ENCODE measurements at regions not wholly inside any gene's neighbourhood (a gene's known extent, or its start where the extent isn't known, plus 50 kb on each side); places are given as distances from the start of the nearest gene placed in this dataset.

DNA sequence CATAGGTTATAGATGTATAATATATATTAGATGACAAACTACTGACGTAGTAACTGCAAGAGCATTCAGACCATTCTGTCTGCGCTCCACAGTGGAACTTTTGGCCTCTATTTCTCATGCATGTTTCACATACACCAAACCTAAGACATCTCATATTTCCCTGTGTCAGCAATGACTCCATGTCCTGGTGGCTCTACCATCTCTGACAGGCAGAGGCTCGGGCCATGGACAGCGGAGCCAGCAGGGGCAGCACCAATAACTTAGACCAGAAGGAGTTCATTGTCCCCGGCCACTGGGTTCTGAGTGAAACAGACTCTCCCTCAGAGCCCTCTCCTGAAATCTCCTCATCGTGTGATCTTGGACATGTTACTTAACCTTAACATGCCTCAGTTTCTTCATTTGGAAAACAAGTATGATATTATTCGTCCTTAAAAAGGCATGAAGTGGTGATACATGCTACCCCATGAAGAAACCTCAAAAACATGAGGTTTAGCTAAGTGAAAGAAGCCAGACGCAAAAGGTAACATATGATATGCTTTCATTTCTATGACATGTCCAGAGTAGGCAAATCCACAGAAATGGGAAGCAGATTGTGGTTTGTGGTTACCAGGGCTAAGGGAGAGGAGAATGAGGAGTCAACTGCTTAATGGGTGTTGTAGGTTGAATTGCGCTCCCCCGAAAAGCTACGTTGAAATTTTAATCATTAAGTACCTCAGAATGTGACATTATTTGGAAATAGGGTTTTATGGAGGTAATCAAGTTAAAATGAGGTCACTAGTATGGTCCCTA, 564.0 kb upstream of the JARID2 start:
- Histone ChIP-seq H3K4me1 (ENCODE audit: control insufficient read depth in 1 of 2, insufficient read depth in 2 of 2, low read length in 2 of 2) (peaks cover 0 to 7% of the 10 kb centered on the region in 2 experiments; a peak in 1 of 4 replicates), H3K36me3 (ENCODE audit: control insufficient read depth in 1 of 2, insufficient read depth in 2 of 2, low read length in 2 of 2) (no peaks in the 10 kb centered on the region), H3K4me2 (ENCODE audit: low read length) (no peak overlapping the region), H3K4me3 (replicated peaks in 1 of 2; ENCODE audit: low read depth in 1 of 2, low read length in 2 of 2) (no peak overlapping the region), H3K9ac (ENCODE audit: low read length) (no peak overlapping the region), H4K20me1 (ENCODE audit: insufficient read depth) (no peaks in the 10 kb centered on the region), H3K27me3 (ENCODE audit: insufficient read depth, low read length) (no peaks in the 10 kb centered on the region), H3K27ac (ENCODE audit: low read depth, low read length) (no peak overlapping the region), H2AFZ (ENCODE audit: low read depth, low read length, poor library complexity, severe bottlenecking) (no peak overlapping the region), H3K9me3 (ENCODE audit: control insufficient read depth in 1 of 2, insufficient read depth in 1 of 2, low read depth in 1 of 2, low read length in 2 of 2) (no peaks in the 10 kb centered on the region), H3K79me2 (ENCODE audit: insufficient read depth, low read length) (no peaks in the 10 kb centered on the region), H3K9me2 (ENCODE audit: insufficient read depth) (no peaks in the 10 kb centered on the region)
- BruUV-seq (replicated peaks): no TSS peak
- CTCF ChIA-PET: no interaction called here
- TF ChIP-seq SP1 (IDR thresholded peaks at IDR 0.05; ENCODE audit: low read depth) (no peak), SRF (IDR thresholded peaks at IDR 0.05; ENCODE audit: low read depth) (no peak), JUND (IDR thresholded peaks at IDR 0.05) (no peak), ZNF274 (IDR thresholded peaks at IDR 0.05; ENCODE audit: low read depth, low read length) (no peak), YY1 (IDR thresholded peaks at IDR 0.05; ENCODE audit: extremely low read depth, insufficient replicate concordance, low read depth, low read length) (no peak), CEBPB (IDR thresholded peaks at IDR 0.05; ENCODE audit: low read depth) (no peak), EZH2 (IDR thresholded peaks at IDR 0.05) (no peak), ELF1 (IDR thresholded peaks at IDR 0.05; ENCODE audit: borderline replicate concordance, low read depth) (no peak), EZH2phosphoT487 (IDR thresholded peaks at IDR 0.05; ENCODE audit: borderline replicate concordance) (no peak)
- TF ChIP-seq, protein P1, sequence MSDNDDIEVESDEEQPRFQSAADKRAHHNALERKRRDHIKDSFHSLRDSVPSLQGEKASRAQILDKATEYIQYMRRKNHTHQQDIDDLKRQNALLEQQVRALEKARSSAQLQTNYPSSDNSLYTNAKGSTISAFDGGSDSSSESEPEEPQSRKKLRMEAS (IDR thresholded peaks at IDR 0.05): no peak
- DNase-seq (ENCODE audit: low read depth, low spot score) (no peak), ATAC-seq (no peak)
- RAD21 ChIA-PET (ENCODE audit: low non-redundant PET in 1 of 2, low total read pairs in 2 of 2, uncharacterized antibody in 2 of 2, unreplicated experiment in 2 of 2): no interaction called here
- POLR2A ChIA-PET: no interaction called here
- intact Hi-C loops (cut with micrococcal nuclease): no loop called here

DNA sequence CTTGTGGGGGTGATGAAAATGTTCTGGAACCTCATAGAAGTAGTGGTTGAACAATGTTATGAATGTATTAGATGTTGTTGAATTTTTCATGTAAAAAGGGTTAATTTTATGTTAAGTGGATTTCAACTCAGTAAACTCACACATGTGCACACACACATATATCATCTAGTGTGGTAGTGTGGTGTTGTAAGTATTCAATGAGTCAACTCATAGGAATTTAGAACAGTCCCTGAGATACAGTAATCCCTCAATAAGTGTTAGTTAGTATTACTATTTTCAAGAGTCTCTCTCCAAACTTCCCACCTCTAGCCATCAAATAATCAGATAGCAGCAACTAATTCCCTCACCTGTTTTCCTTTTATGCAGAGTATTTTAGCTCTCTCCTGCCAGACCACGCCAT, 563.1 kb upstream of the JARID2 start:
- no peaks in the 10 kb centered on the region for H3K27me3 ChIP-seq (ENCODE audit: insufficient read depth, low read length)
- H2AFZ ChIP-seq (ENCODE audit: low read depth, low read length, poor library complexity, severe bottlenecking): peak overlapping the region; percentile 10
- ChIA-PET POLR2A (no interaction called here), RAD21 (ENCODE audit: low non-redundant PET in 1 of 2, low total read pairs in 2 of 2, uncharacterized antibody in 2 of 2, unreplicated experiment in 2 of 2) (no interaction called here), CTCF (no interaction called here)
- ATAC-seq: no peak
- H3K4me1 ChIP-seq (ENCODE audit: control insufficient read depth in 1 of 2, insufficient read depth in 2 of 2, low read length in 2 of 2): peaks cover 0 to 14% of the 10 kb centered on the region in 2 experiments; a peak in 2 of 4 replicates
- H4K20me1 ChIP-seq (ENCODE audit: insufficient read depth): no peaks in the 10 kb centered on the region
- no peak for DNase-seq (ENCODE audit: low read depth, low spot score)
- TF ChIP-seq ELF1 (IDR thresholded peaks at IDR 0.05; ENCODE audit: borderline replicate concordance, low read depth) (no peak), FOSL1 (IDR thresholded peaks at IDR 0.05; ENCODE audit: low read depth) (0 out of 2 replicates have a peak, but pooled peaks have one; percentile 18)
- H3K27ac ChIP-seq (ENCODE audit: low read depth, low read length): no peak overlapping the region
- no TSS peak for BruUV-seq (replicated peaks)
- no peak overlapping the region for H3K4me3 ChIP-seq (replicated peaks in 1 of 2; ENCODE audit: low read depth in 1 of 2, low read length in 2 of 2)
- no peaks in the 10 kb centered on the region for H3K9me3 ChIP-seq (ENCODE audit: control insufficient read depth in 1 of 2, insufficient read depth in 1 of 2, low read depth in 1 of 2, low read length in 2 of 2)
- no peak overlapping the region for H3K9ac ChIP-seq (ENCODE audit: low read length)
- H3K36me3 ChIP-seq (ENCODE audit: control insufficient read depth in 1 of 2, insufficient read depth in 2 of 2, low read length in 2 of 2): no peaks in the 10 kb centered on the region
- H3K9me2 ChIP-seq (ENCODE audit: insufficient read depth): no peaks in the 10 kb centered on the region
- intact Hi-C loops (cut with micrococcal nuclease): no loop called here
- no peak overlapping the region for H3K4me2 ChIP-seq (ENCODE audit: low read length)
- no peaks in the 10 kb centered on the region for H3K79me2 ChIP-seq (ENCODE audit: insufficient read depth, low read length)

Data from HCT116 (cell line).